Endodermal cell (in vitro differentiated cells): ENCODE measurements at regions not wholly inside any gene's neighbourhood (a gene's known extent, or its start where the extent isn't known, plus 50 kb on each side); places are given as distances from the start of the nearest gene placed in this dataset.
"Not testable (repeated sequence)": the region's sequence is repeated elsewhere in the genome, so short reads cannot be mapped to it uniquely, and the experiment has no call there.

Experiments
- DNase-seq: peaks from one replicate; pipeline ENCODE4 v3.0.0-alpha.2; 2017
- H3K27ac ChIP-seq: 2 replicates; pipeline ENCODE4 v1.5.1; 2013; ENCODE audit warnings: mild to moderate bottlenecking, low read depth, low read length, moderate library complexity
- H3K27me3 ChIP-seq: 2 replicates; pipeline ENCODE4 v1.6.1; 2013; ENCODE audit warnings: mild to moderate bottlenecking, low read length, moderate library complexity; ENCODE audit not compliant: insufficient read depth, control insufficient read depth, poor library complexity, severe bottlenecking
- H3K36me3 ChIP-seq: 2 replicates; pipeline ENCODE4 v1.7.0; 2013; ENCODE audit warnings: mild to moderate bottlenecking, low read length, moderate library complexity; ENCODE audit not compliant: control insufficient read depth, insufficient read depth
- H3K4me1 ChIP-seq: one replicate; pipeline ENCODE4 v1.7.0; 2013; ENCODE audit warnings: low read length; ENCODE audit not compliant: control insufficient read depth, insufficient read depth
- H3K4me3 ChIP-seq: 2 replicates; pipeline ENCODE4 v1.5.1; 2013; ENCODE audit warnings: mild to moderate bottlenecking, low read length, moderate library complexity
- H3K9ac ChIP-seq: 2 replicates; pipeline ENCODE4 v1.6.1; 2013; ENCODE audit warnings: mild to moderate bottlenecking, low read length, moderate library complexity; ENCODE audit not compliant: poor library complexity, severe bottlenecking; ENCODE audit errors: extremely low read depth
- H3K9me3 ChIP-seq: 2 replicates; pipeline ENCODE4 v1.6.1; 2013; ENCODE audit warnings: mild to moderate bottlenecking, low read length, moderate library complexity; ENCODE audit not compliant: control insufficient read depth
- H3K27ac Mint-ChIP-seq: 2 replicates; pipeline ENCODE4 v1.8.0; 2020; ENCODE audit warnings: mixed read lengths
- H3K27me3 Mint-ChIP-seq: 2 replicates; pipeline ENCODE4 v1.8.0; 2021; ENCODE audit warnings: mild to moderate bottlenecking, mixed read lengths; ENCODE audit not compliant: insufficient read depth
- H3K36me3 Mint-ChIP-seq: 2 replicates; pipeline ENCODE4 v1.8.0; 2020; ENCODE audit warnings: low read depth, mixed read lengths
- H3K4me1 Mint-ChIP-seq: 2 replicates; pipeline ENCODE4 v1.8.0; 2020; ENCODE audit warnings: mixed read lengths
- H3K4me3 Mint-ChIP-seq: 2 replicates; pipeline ENCODE4 v1.8.0; 2020; ENCODE audit warnings: mild to moderate bottlenecking, moderate library complexity, mixed read lengths
- H3K9me3 Mint-ChIP-seq: 2 replicates; pipeline ENCODE4 v1.8.0; 2020; ENCODE audit warnings: mild to moderate bottlenecking, mixed read lengths
- CTCF ChIP-seq: fragments of 200-600 bp; sonication (generic); conservative IDR thresholded peaks from 2 replicates; pipeline ENCODE4 v1.5.0; 2021; ENCODE audit warnings: antibody characterized with exemption, mild to moderate bottlenecking
- WGBS, 2 experiments: methylation state at CpG; one replicate each; pipeline versions ENCODE4 v1.1.5 to v1.1.7; 2013; ENCODE audit warnings: missing lambda C conversion rate in 2 of 2, mixed read lengths in 1 of 2; ENCODE audit not compliant: insufficient coverage in 1 of 2, insufficient read length in 1 of 2; 5-methylcytosine and 5-hydroxymethylcytosine counted together

- Histone ChIP-seq H3K9me3 (no peaks in the 10 kb centered on the region), H3K27me3 (no peaks in the 10 kb centered on the region), H3K4me1 (no peaks in the 10 kb centered on the region), H3K36me3 (no peaks in the 10 kb centered on the region), H3K4me3 (no peak overlapping the region), H3K27ac (no peak overlapping the region), H3K9ac (no peak overlapping the region)
- Mint-ChIP-seq H3K4me1 (peaks cover 3% of the 10 kb centered on the region), H3K4me3 (no peak overlapping the region), H3K36me3 (no peaks in the 10 kb centered on the region), H3K9me3 (no peaks in the 10 kb centered on the region), H3K27ac (no peak overlapping the region), H3K27me3 (peaks cover 7% of the 10 kb centered on the region)
- no peak for DNase-seq
- no peak for TF ChIP-seq CTCF
- 82 to 100% methylated on average over 1 to 3 of the region's 4 CpGs for WGBS, 2 experiments
These were observed 236.6 kb upstream of the OR4E1 start for GRCh38 chr14:21910260-21910659.

GRCh38 chr14:21902561-21903181 is 229.1 kb upstream of the OR4E1 start:
- WGBS, 2 experiments: 73 to 77% methylated on average over 2 to 4 of the region's 4 CpGs
- H3K27me3 Mint-ChIP-seq: peaks cover 2% of the 10 kb centered on the region
- H3K36me3 Mint-ChIP-seq: no peaks in the 10 kb centered on the region
- Histone ChIP-seq H3K4me3 (no peak overlapping the region), H3K9me3 (no peaks in the 10 kb centered on the region), H3K9ac (no peak overlapping the region), H3K27me3 (no peaks in the 10 kb centered on the region), H3K27ac (no peak overlapping the region), H3K36me3 (no peaks in the 10 kb centered on the region), H3K4me1 (no peaks in the 10 kb centered on the region)
- peak; percentile 68 for TF ChIP-seq CTCF
- H3K9me3 Mint-ChIP-seq: peaks cover 24% of the 10 kb centered on the region
- no peak overlapping the region for H3K4me3 Mint-ChIP-seq
- no peak overlapping the region for H3K27ac Mint-ChIP-seq
- DNase-seq: peak; percentile 66
- H3K4me1 Mint-ChIP-seq: no peaks in the 10 kb centered on the region

DNA sequence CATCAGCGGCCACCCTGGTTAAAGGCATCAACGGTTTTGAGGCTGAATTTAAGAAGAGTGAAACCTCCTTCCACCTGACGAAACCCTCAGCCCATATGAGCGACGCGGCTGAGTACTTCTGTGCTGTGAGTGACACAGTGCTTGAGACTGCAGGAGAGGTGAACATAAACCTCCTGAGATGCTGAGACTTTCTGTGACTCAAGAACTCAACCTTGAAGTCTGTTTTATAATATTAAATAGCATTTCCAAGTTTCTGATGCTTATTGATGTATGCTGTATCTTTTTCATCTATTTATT is 221.2 kb upstream of the OR4E1 start:
- H3K27ac Mint-ChIP-seq, H3K27me3 Mint-ChIP-seq, H3K36me3 ChIP-seq, H3K36me3 Mint-ChIP-seq, H3K4me3 Mint-ChIP-seq, H3K9me3 Mint-ChIP-seq, H3K9ac ChIP-seq, H3K9me3 ChIP-seq, H3K27ac ChIP-seq, H3K4me3 ChIP-seq, DNase-seq, H3K4me1 Mint-ChIP-seq, H3K4me1 ChIP-seq: not testable (repeated sequence)
- peaks cover 14% of the 10 kb centered on the region for H3K27me3 ChIP-seq
- WGBS, 2 experiments: 98% methylated on average over 4 of the region's 6 CpGs; no CpG with 5 or more reads in 1 of the 2 experiments
